GM18498 (cell line): ENCODE measurements at regions not wholly inside any gene's neighbourhood (a gene's known extent, or its start where the extent isn't known, plus 50 kb on each side); places are given as distances from the start of the nearest gene placed in this dataset.

ENCODE experiments used
- ATAC-seq: cut with Tn5 transposase; IDR thresholded peaks from one replicate; pipeline ENCODE4 v1.9.1; 2021; ENCODE audit warnings: mild to moderate bottlenecking, moderate library complexity; ENCODE audit not compliant: unreplicated experiment

- ATAC-seq = peak; percentile 94
Measured at GRCh38 chr13:110965038-110965754, 50.3 kb upstream of the ANKRD10 start.
